BJ (cell line): ENCODE measurements at regions not wholly inside any gene's neighbourhood (a gene's known extent, or its start where the extent isn't known, plus 50 kb on each side); places are given as distances from the start of the nearest gene placed in this dataset.
A peak's percentile ranks its signal among the peaks of the same experiment; 100 is the strongest.

ENCODE experiments used
- CTCF ChIA-PET: fragments of 350-600 bp; formaldehyde crosslinking; extraction: SDS; loops from one replicate; lab custom pipeline; 2021; ENCODE audit warnings: antibody characterized with exemption, inconsistent platforms; lab: Yijun Ruan, JAX
- POLR2A ChIA-PET: fragments of 300-600 bp; sonication (Branson Sonifier 250); formaldehyde crosslinking; extraction: SDS; loops from one replicate; lab custom pipeline; 2021; ENCODE audit warnings: antibody characterized with exemption; lab: Charles Lee
- DNase-seq: peaks from one replicate; pipeline ENCODE4 v3.0.0-alpha.2; 2011; ENCODE audit warnings: low read depth
- H3K27me3 ChIP-seq: 2 replicates; pipeline ENCODE4 v1.6.0; 2011; ENCODE audit warnings: low read length; ENCODE audit not compliant: control insufficient read depth, insufficient read depth
- H3K36me3 ChIP-seq: 2 replicates; pipeline ENCODE4 v1.5.1; 2011; ENCODE audit warnings: low read length; ENCODE audit not compliant: control insufficient read depth, insufficient read depth
- H3K4me3 ChIP-seq: 2 replicates; pipeline ENCODE4 v1.5.1; 2011; ENCODE audit warnings: low read depth, mild to moderate bottlenecking, control low read depth, low read length
- CTCF ChIP-seq: IDR thresholded peaks from 2 replicates; pipeline ENCODE4 v1.5.1; 2011; ENCODE audit warnings: low read depth, mild to moderate bottlenecking, control low read depth, inconsistent platforms, low read length, moderate library complexity; ENCODE audit not compliant: insufficient read depth

GRCh38 chr2:64837925-64838641 lies 151.1 kb upstream of the SLC1A4 start:
- CTCF ChIA-PET = interaction anchor here (0.7 to 1.5 kb wide), 3 partner anchors 10 to 13 kb away, joined by 3 read pairs; no protein-coding TSS in a partner anchor
- H3K36me3 ChIP-seq = no peaks in the 10 kb centered on the region
- POLR2A ChIA-PET = no interaction called here
- H3K27me3 ChIP-seq = no peaks in the 10 kb centered on the region
- H3K4me3 ChIP-seq = no peak overlapping the region
- no peak for DNase-seq
- TF ChIP-seq CTCF = no peak

- no peak for TF ChIP-seq CTCF
- ChIA-PET POLR2A (interaction anchor here (0.6 to 0.9 kb wide), 2 partner anchors 107 to 140 kb away, joined by 4 to 5 read pairs; no protein-coding TSS in a partner anchor), CTCF (interaction anchor here (0.5 to 4.0 kb wide), 4 partner anchors 9 to 232 kb away, joined by 3 to 20 read pairs (median 3); no protein-coding TSS in a partner anchor)
Observed at GRCh38 chr2:64838817-64839216, 150.4 kb upstream of the SLC1A4 start.

GRCh38 chr2:64839844-64840243 lies 149.4 kb upstream of the SLC1A4 start:
- no peak overlapping the region for H3K4me3 ChIP-seq
- TF ChIP-seq CTCF = no peak
- no peaks in the 10 kb centered on the region for H3K36me3 ChIP-seq
- DNase-seq = no peak
- no peaks in the 10 kb centered on the region for H3K27me3 ChIP-seq
- CTCF ChIA-PET = interaction anchor here (0.9 to 4.0 kb wide), 5 partner anchors 8 to 43 kb away, joined by 3 to 20 read pairs (median 3); no protein-coding TSS in a partner anchor
- POLR2A ChIA-PET = interaction anchor here (0.9 kb wide), 1 partner anchor 141 kb away, joined by 5 read pairs; no protein-coding TSS in a partner anchor

More at GRCh38 chr2:64838817-64839216, 150.4 kb upstream of the SLC1A4 start:
- peak; percentile 82 for DNase-seq
- Histone ChIP-seq H3K36me3 (no peaks in the 10 kb centered on the region), H3K27me3 (no peaks in the 10 kb centered on the region), H3K4me3 (no peak overlapping the region)

- no peak for TF ChIP-seq CTCF
- H3K27me3 ChIP-seq = no peaks in the 10 kb centered on the region
- no peak for DNase-seq
- H3K36me3 ChIP-seq = no peaks in the 10 kb centered on the region
- ChIA-PET POLR2A (no interaction called here), CTCF (interaction anchor here (0.9 to 4.0 kb wide), 5 partner anchors 9 to 44 kb away, joined by 3 to 20 read pairs (median 4); no protein-coding TSS in a partner anchor)
- H3K4me3 ChIP-seq = no peak overlapping the region
Observed at GRCh38 chr2:64840426-64840881, 148.7 kb upstream of the SLC1A4 start.

GRCh38 chr2:64841461-64841860 lies 147.7 kb upstream of the SLC1A4 start:
- ChIA-PET CTCF (interaction anchor here (0.9 to 4.0 kb wide), 3 partner anchors 10 to 17 kb away, joined by 4 to 20 read pairs (median 5); no protein-coding TSS in a partner anchor), POLR2A (no interaction called here)
- no peaks in the 10 kb centered on the region for H3K27me3 ChIP-seq
- H3K36me3 ChIP-seq = no peaks in the 10 kb centered on the region
- TF ChIP-seq CTCF = no peak
- no peak for DNase-seq
- H3K4me3 ChIP-seq = no peak overlapping the region
